Lower leg skin (tissue), 3 donors: ENCODE measurements at regions not wholly inside any gene's neighbourhood (a gene's known extent, or its start where the extent isn't known, plus 50 kb on each side); places are given as distances from the start of the nearest gene placed in this dataset.

Experiments used
- POLR2A ChIP-seq, 2 donors: fragments of 450-650 bp; IDR thresholded peaks; one replicate each; pipeline ENCODE4 v1.6.1; 2016 to 2017; ENCODE audit warnings: antibody characterized with exemption in 2 of 2, mild to moderate bottlenecking in 1 of 2, moderate library complexity in 1 of 2
- TF ChIP-seq, protein P1 (sequence below), 3 donors: fragments of 450-650 bp; IDR thresholded peaks; one replicate each; pipeline ENCODE4 v1.5.1; 2016; ENCODE audit warnings: antibody characterized with exemption in 3 of 3, mild to moderate bottlenecking in 3 of 3, moderate library complexity in 2 of 3

DNA sequence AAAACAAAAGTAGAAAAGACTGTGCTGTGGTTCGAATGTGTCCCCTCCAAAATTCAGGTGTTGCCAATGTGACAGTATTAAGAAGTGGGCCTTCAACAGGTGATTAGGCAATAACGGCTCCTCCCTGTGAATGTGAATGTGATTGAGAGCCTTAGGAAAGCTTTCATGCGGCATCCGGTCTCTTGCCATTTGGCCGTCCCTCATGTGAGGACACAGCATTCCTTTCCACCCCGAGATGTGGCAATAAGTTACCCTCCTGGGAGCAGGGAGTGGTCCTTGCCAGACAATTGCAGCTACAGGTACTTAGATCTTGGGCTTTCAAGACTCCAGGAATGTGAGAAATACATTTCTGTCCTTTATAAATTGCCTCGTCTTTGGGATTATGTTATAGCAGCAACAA is 129.3 kb downstream of the CPEB2 start:
- TF ChIP-seq POLR2A (IDR thresholded peaks at IDR 0.05) = no peak
- TF ChIP-seq, protein P1, sequence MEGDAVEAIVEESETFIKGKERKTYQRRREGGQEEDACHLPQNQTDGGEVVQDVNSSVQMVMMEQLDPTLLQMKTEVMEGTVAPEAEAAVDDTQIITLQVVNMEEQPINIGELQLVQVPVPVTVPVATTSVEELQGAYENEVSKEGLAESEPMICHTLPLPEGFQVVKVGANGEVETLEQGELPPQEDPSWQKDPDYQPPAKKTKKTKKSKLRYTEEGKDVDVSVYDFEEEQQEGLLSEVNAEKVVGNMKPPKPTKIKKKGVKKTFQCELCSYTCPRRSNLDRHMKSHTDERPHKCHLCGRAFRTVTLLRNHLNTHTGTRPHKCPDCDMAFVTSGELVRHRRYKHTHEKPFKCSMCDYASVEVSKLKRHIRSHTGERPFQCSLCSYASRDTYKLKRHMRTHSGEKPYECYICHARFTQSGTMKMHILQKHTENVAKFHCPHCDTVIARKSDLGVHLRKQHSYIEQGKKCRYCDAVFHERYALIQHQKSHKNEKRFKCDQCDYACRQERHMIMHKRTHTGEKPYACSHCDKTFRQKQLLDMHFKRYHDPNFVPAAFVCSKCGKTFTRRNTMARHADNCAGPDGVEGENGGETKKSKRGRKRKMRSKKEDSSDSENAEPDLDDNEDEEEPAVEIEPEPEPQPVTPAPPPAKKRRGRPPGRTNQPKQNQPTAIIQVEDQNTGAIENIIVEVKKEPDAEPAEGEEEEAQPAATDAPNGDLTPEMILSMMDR (IDR thresholded peaks at IDR 0.05) = no peak
